HG03280 (cell line): ENCODE measurements at regions not wholly inside any gene's neighbourhood (a gene's known extent, or its start where the extent isn't known, plus 50 kb on each side); places are given as distances from the start of the nearest gene placed in this dataset.
"Not testable (repeated sequence)": the region's sequence is repeated elsewhere in the genome, so short reads cannot be mapped to it uniquely, and the experiment has no call there.

Experiments
- ATAC-seq: cut with Tn5 transposase; IDR thresholded peaks from one replicate; pipeline ENCODE4 v1.9.1; 2021; ENCODE audit warnings: mild to moderate bottlenecking, moderate library complexity; ENCODE audit not compliant: unreplicated experiment

GRCh38 chr7:34330308-34330707 lies 327.7 kb upstream of the NPSR1 start:
- ATAC-seq, result no peak

GRCh38 chr7:34331102-34331501 lies 326.9 kb upstream of the NPSR1 start:
- ATAC-seq, result no peak

- ATAC-seq, result no peak
These were observed 326.0 kb upstream of the NPSR1 start for GRCh38 chr7:34332006-34332405.

GRCh38 chr7:34333184-34333583 lies 324.8 kb upstream of the NPSR1 start:
- ATAC-seq, result no peak

- no peak for ATAC-seq
These were observed 324.1 kb upstream of the NPSR1 start for GRCh38 chr7:34333925-34334324.

GRCh38 chr7:34337163-34337562 lies 320.9 kb upstream of the NPSR1 start:
- ATAC-seq, result no peak

GRCh38 chr7:34338961-34339526 lies 319.0 kb upstream of the NPSR1 start:
- no peak for ATAC-seq

- no peak for ATAC-seq
These were observed 316.7 kb upstream of the NPSR1 start for GRCh38 chr7:34341326-34341725.

GRCh38 chr7:34342387-34342786 lies 315.6 kb upstream of the NPSR1 start:
- no peak for ATAC-seq

GRCh38 chr7:34343667-34344066 lies 314.4 kb upstream of the NPSR1 start:
- ATAC-seq, result no peak

GRCh38 chr7:34354011-34354410 lies 304.0 kb upstream of the NPSR1 start:
- no peak for ATAC-seq

- no peak for ATAC-seq
These were observed 303.1 kb upstream of the NPSR1 start for GRCh38 chr7:34354899-34355298.

GRCh38 chr7:34357068-34357467 lies 300.9 kb upstream of the NPSR1 start:
- ATAC-seq, result no peak

- no peak for ATAC-seq
These were observed 300.1 kb upstream of the NPSR1 start for GRCh38 chr7:34357946-34358345.

- not testable (repeated sequence) for ATAC-seq
These were observed 299.4 kb upstream of the NPSR1 start for GRCh38 chr7:34358578-34358977.

GRCh38 chr7:34361663-34362250 lies 296.3 kb upstream of the NPSR1 start:
- no peak for ATAC-seq

- no peak for ATAC-seq
These were observed 295.4 kb upstream of the NPSR1 start for GRCh38 chr7:34362621-34363020.

- ATAC-seq, result no peak
These were observed 293.9 kb upstream of the NPSR1 start for GRCh38 chr7:34364130-34364529.

- ATAC-seq, result no peak
These were observed 293.0 kb upstream of the NPSR1 start for GRCh38 chr7:34365011-34365410.

- no peak for ATAC-seq
These were observed 292.4 kb upstream of the NPSR1 start for GRCh38 chr7:34365611-34366010.

- ATAC-seq, result no peak
These were observed 286.1 kb upstream of the NPSR1 start for GRCh38 chr7:34371922-34372321.

GRCh38 chr7:34373940-34374339 lies 284.1 kb upstream of the NPSR1 start:
- ATAC-seq, result no peak
